ENCODE measurements at regions not wholly inside any gene's neighbourhood (a gene's known extent, or its start where the extent isn't known, plus 50 kb on each side); places are given as distances from the start of the nearest gene placed in this dataset.

GRCh38 chr3:111438283-111438682 lies 103.7 kb upstream of the CD96 start:
- TF ChIP-seq REST (IDR thresholded peaks at IDR 0.05; ENCODE audit: insufficient read depth in 1 of 2, low read depth in 2 of 2, low read length in 1 of 2) (no peak), CTCF (IDR thresholded peaks at IDR 0.05) (no peak)

All from Panc1 (cell line).